Fibroblast of the aortic adventitia (primary cell): ENCODE measurements at regions not wholly inside any gene's neighbourhood (a gene's known extent, or its start where the extent isn't known, plus 50 kb on each side); places are given as distances from the start of the nearest gene placed in this dataset.

ENCODE experiments used
- DNase-seq: peaks from one replicate; pipeline ENCODE4 v3.0.0-alpha.2; 2010; ENCODE audit warnings: low read depth
- H3K4me3 ChIP-seq: 2 replicates; pipeline ENCODE4 v1.5.1; 2011; ENCODE audit warnings: low read depth, mild to moderate bottlenecking, control low read depth, low read length, moderate library complexity
- CTCF ChIP-seq: IDR thresholded peaks from 2 replicates; pipeline ENCODE4 v1.5.1; 2011; ENCODE audit warnings: mild to moderate bottlenecking, low read length, control low read depth, inconsistent platforms; ENCODE audit not compliant: insufficient read depth

GRCh38 chr2:8477552-8478470 is 204.0 kb upstream of the ID2 start:
- no peak for DNase-seq
- TF ChIP-seq CTCF = no peak
- H3K4me3 ChIP-seq = no peak overlapping the region

GRCh38 chr2:8478471-8478793 is 203.4 kb upstream of the ID2 start:
- no peak overlapping the region for H3K4me3 ChIP-seq
- DNase-seq = no peak
- TF ChIP-seq CTCF = no peak

GRCh38 chr2:8479298-8479697 is 202.6 kb upstream of the ID2 start:
- H3K4me3 ChIP-seq = no peak overlapping the region
- no peak for TF ChIP-seq CTCF
- DNase-seq = no peak

- no peak for DNase-seq
- no peak for TF ChIP-seq CTCF
- H3K4me3 ChIP-seq = no peak overlapping the region
These were observed 200.9 kb upstream of the ID2 start for GRCh38 chr2:8480915-8481314.

GRCh38 chr2:8481463-8482009 is 200.3 kb upstream of the ID2 start:
- DNase-seq = no peak
- TF ChIP-seq CTCF = no peak

GRCh38 chr2:8482432-8482831 is 199.4 kb upstream of the ID2 start:
- TF ChIP-seq CTCF = no peak
- no peak for DNase-seq
- no peak overlapping the region for H3K4me3 ChIP-seq

More at GRCh38 chr2:8481463-8482009, 200.3 kb upstream of the ID2 start:
- H3K4me3 ChIP-seq = no peak overlapping the region
